ENCODE measurements at regions not wholly inside any gene's neighbourhood (a gene's known extent, or its start where the extent isn't known, plus 50 kb on each side); places are given as distances from the start of the nearest gene placed in this dataset.

DNA sequence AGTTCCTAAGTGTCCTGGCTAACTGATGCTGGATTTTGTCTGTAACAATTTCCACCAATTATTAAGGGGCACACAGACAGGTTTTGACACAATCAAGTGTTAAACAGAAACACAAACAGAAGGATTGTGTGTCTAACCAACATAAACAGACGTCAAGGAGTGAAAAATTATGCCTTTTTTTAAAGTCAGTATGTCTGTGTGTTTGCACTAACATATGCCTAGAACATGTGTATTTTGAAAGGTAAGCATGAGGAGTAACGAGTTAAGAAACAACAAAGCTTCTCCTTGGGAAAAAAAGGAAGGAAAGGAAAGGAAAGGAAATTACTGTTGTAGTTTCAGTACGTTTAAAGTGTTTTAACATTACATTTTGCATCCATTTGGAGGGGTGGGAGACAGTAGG is 466.3 kb upstream of the ID4 start:
- no peaks in the 10 kb centered on the region for H3K27me3 Mint-ChIP-seq (ENCODE audit: low read depth)
- no peak overlapping the region for H3K4me3 Mint-ChIP-seq
- H3K4me1 Mint-ChIP-seq, result peaks cover 25% of the 10 kb centered on the region
- no peak for TF ChIP-seq CTCF (conservative IDR thresholded peaks at IDR 0.05)
- H3K9me3 Mint-ChIP-seq, result peaks cover 6% of the 10 kb centered on the region
- no peak overlapping the region for H3K27ac Mint-ChIP-seq (ENCODE audit: unreplicated experiment)
- DNase-seq (ENCODE audit: low read depth, low spot score), result no peak
- peaks cover 3% of the 10 kb centered on the region for H3K36me3 Mint-ChIP-seq (ENCODE audit: low read depth)

DNA sequence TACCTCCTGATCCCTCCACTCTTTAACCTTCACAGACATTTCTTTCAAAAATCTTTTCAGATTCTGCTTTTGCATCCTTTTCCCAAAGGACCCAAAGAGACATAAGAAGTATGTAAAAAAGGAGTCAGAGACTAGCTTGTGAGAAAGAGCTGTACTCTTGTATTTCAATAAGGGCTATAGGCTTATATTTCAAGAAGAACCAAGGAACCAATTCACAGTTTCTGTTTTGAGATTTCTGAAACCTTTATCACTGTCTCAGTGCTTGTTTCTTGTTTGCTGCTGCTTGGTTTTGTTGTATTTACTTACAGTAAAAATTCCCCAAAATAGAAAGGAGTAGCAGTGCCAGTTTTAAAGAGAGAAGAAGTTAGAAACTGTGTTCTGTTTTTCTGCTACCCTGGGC is 461.6 kb upstream of the ID4 start:
- H3K36me3 Mint-ChIP-seq (ENCODE audit: low read depth), result no peaks in the 10 kb centered on the region
- H3K4me1 Mint-ChIP-seq, result peaks cover 4% of the 10 kb centered on the region
- DNase-seq (ENCODE audit: low read depth, low spot score), result no peak
- no peaks in the 10 kb centered on the region for H3K27me3 Mint-ChIP-seq (ENCODE audit: low read depth)
- no peak overlapping the region for H3K27ac Mint-ChIP-seq (ENCODE audit: unreplicated experiment)
- H3K4me3 Mint-ChIP-seq, result no peak overlapping the region
- no peaks in the 10 kb centered on the region for H3K9me3 Mint-ChIP-seq
- no peak for TF ChIP-seq CTCF (conservative IDR thresholded peaks at IDR 0.05)

DNA sequence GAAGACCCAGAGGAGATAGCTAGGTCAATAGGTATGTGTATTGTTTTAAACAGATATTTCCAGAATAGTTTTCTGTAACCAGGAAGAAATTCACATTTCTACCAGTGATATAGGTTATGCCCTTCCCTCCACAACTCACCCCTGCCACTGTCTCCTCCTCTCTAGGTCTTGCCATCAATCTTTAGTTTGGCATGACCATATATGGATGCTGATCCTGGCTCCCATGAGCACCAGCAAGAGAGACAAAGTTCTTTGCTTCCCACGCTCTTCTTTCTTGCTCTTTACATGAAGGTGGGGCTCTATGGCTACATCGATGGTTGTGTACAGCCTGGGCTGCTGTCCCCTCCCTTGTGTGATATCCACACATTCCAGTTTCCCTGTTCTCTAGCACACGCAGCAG is 459.4 kb upstream of the ID4 start:
- Mint-ChIP-seq H3K27me3 (ENCODE audit: low read depth) (no peaks in the 10 kb centered on the region), H3K36me3 (ENCODE audit: low read depth) (no peaks in the 10 kb centered on the region)

DNA sequence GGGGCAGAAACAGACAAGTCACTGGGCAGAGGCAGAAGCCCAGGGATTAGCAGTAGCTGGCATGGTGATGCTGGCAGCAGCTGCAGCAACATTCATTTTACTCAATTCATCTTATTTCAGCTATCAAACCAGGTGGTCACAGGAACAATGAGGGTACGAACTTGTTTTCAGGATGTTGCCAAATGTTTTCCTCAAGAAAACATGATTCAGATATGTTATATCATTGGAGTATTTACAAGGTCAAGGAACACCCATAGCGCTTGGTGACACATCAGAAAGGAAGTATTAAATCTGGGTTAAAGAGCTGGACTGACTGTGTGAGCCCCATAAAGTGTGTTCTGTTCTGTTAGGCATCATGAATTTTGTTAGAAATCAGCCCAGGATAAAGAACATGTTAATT is 456.9 kb upstream of the ID4 start:
- Mint-ChIP-seq H3K27me3 (ENCODE audit: low read depth) (no peaks in the 10 kb centered on the region), H3K4me3 (no peak overlapping the region), H3K9me3 (peaks cover 10% of the 10 kb centered on the region), H3K4me1 (peaks cover 5% of the 10 kb centered on the region), H3K27ac (ENCODE audit: unreplicated experiment) (peak overlapping the region; percentile 1), H3K36me3 (ENCODE audit: low read depth) (peaks cover 7% of the 10 kb centered on the region)
- DNase-seq (ENCODE audit: low read depth, low spot score), result no peak
- no peak for TF ChIP-seq CTCF (conservative IDR thresholded peaks at IDR 0.05)

More for the DNA sequence above, 459.4 kb upstream of the ID4 start:
- peaks cover 5% of the 10 kb centered on the region for H3K4me1 Mint-ChIP-seq
- no peak overlapping the region for H3K4me3 Mint-ChIP-seq
- no peak overlapping the region for H3K27ac Mint-ChIP-seq (ENCODE audit: unreplicated experiment)
- no peak for DNase-seq (ENCODE audit: low read depth, low spot score)
- TF ChIP-seq CTCF (conservative IDR thresholded peaks at IDR 0.05), result no peak
- peaks cover under 1% of the 10 kb centered on the region for H3K9me3 Mint-ChIP-seq

GRCh38 chr6:19382676-19383075 is 454.5 kb upstream of the ID4 start:
- Mint-ChIP-seq H3K4me1 (peaks cover 5% of the 10 kb centered on the region), H3K9me3 (peaks cover 10% of the 10 kb centered on the region), H3K4me3 (no peak overlapping the region), H3K27me3 (ENCODE audit: low read depth) (no peaks in the 10 kb centered on the region), H3K36me3 (ENCODE audit: low read depth) (peaks cover 9% of the 10 kb centered on the region), H3K27ac (ENCODE audit: unreplicated experiment) (no peak overlapping the region)
- TF ChIP-seq CTCF (conservative IDR thresholded peaks at IDR 0.05), result no peak
- DNase-seq (ENCODE audit: low read depth, low spot score), result no peak

DNA sequence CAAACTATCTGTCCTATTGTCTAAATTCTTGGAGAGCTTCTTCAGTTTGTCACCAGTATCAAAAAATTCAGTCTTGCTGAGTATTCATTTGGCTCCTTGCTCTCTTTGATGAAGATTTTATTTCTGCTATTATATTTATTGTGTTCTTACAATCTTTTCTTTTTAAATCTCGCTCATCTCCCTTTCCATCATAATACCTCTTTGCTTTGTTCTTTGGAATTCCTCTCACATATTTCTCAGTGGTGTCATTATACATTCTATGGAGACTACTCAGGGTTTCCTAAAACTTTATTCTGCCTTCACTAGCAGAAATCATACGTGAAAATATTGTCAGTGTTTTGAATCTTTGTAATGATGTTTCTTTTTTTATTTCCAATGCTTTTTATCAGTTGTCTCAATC is 445.2 kb upstream of the ID4 start:
- no peak for TF ChIP-seq CTCF (conservative IDR thresholded peaks at IDR 0.05)

More for the DNA sequence above, 445.2 kb upstream of the ID4 start:
- Mint-ChIP-seq H3K36me3 (ENCODE audit: low read depth) (no peaks in the 10 kb centered on the region), H3K9me3 (peaks cover 13% of the 10 kb centered on the region), H3K4me3 (no peak overlapping the region), H3K27ac (ENCODE audit: unreplicated experiment) (no peak overlapping the region), H3K4me1 (peaks cover 12% of the 10 kb centered on the region), H3K27me3 (ENCODE audit: low read depth) (no peaks in the 10 kb centered on the region)
- DNase-seq (ENCODE audit: low read depth, low spot score), result no peak

All from neural crest cell (in vitro differentiated cells).